Upper lobe of left lung (tissue), 4 donors: ENCODE measurements at regions not wholly inside any gene's neighbourhood (a gene's known extent, or its start where the extent isn't known, plus 50 kb on each side); places are given as distances from the start of the nearest gene placed in this dataset.

Source experiments
- POLR2A ChIP-seq, 4 donors: fragments of 450-650 bp; IDR thresholded peaks; one replicate each; pipeline ENCODE4 v1.5.1; 2016 to 2017; ENCODE audit warnings: antibody characterized with exemption in 4 of 4, mild to moderate bottlenecking in 2 of 4
- TF ChIP-seq, protein P1 (sequence below), 6 experiments: fragments of 450-650 bp in 4 of 6; fragments of 200-600 bp in 2 of 6; sonication (generic) in 2 of 6; IDR thresholded peaks; one replicate each; pipeline ENCODE4 v1.5.1; 2016 to 2019; ENCODE audit warnings: antibody characterized with exemption in 6 of 6

DNA sequence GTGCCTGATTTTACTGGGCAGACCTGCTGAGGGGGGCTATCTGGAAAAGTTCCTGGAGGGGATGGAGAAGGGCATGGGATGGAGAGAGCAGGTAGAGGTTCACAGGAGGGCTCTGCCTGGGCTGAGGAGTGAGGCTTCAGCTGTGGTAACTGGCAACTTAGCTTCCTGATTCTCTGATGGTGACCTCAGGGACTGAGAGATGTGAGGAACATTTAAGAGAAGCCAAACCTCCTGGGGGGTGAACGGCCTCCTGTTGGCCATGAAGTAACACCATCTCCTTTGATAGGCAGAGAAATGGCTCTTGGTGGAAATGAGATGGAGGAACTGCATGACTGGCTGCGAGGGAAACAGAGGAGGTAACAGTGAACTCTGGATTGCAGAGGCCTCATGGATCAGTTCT lies 97.3 kb upstream of the ROPN1 start:
- TF ChIP-seq, protein P1, sequence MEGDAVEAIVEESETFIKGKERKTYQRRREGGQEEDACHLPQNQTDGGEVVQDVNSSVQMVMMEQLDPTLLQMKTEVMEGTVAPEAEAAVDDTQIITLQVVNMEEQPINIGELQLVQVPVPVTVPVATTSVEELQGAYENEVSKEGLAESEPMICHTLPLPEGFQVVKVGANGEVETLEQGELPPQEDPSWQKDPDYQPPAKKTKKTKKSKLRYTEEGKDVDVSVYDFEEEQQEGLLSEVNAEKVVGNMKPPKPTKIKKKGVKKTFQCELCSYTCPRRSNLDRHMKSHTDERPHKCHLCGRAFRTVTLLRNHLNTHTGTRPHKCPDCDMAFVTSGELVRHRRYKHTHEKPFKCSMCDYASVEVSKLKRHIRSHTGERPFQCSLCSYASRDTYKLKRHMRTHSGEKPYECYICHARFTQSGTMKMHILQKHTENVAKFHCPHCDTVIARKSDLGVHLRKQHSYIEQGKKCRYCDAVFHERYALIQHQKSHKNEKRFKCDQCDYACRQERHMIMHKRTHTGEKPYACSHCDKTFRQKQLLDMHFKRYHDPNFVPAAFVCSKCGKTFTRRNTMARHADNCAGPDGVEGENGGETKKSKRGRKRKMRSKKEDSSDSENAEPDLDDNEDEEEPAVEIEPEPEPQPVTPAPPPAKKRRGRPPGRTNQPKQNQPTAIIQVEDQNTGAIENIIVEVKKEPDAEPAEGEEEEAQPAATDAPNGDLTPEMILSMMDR (IDR thresholded peaks at IDR 0.05): no peak
- TF ChIP-seq POLR2A (IDR thresholded peaks at IDR 0.05): no peak
